GM12891 (cell line): ENCODE measurements at regions not wholly inside any gene's neighbourhood (a gene's known extent, or its start where the extent isn't known, plus 50 kb on each side); places are given as distances from the start of the nearest gene placed in this dataset.

ENCODE experiments used
- POLR2A ChIP-seq: IDR thresholded peaks from 2 replicates; pipeline ENCODE4 v1.6.1; 2011; ENCODE audit warnings: low read depth, low read length, control low read depth
- POLR2AphosphoS5 ChIP-seq: IDR thresholded peaks from 2 replicates; pipeline ENCODE4 v1.6.1; 2011; ENCODE audit warnings: low read depth, low read length, control low read depth

DNA sequence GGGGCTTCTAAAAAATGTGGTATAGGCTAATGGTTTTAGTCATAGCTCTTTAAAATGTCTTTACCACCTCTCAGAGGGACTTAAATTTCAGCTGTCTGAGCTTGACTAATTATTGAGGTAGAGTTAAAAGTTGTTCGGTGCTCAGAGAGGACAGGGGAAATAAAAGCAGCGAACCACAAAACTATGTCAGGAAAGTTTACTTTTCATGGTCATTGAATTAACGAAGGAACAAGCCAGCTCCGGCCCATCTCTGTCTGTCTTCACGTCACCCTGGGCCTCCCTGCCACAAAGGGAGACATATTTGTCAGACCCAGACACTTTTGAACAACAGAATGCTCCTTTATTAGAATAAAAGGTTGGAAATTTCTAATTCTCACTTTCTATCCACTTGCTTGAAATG lies 98.8 kb upstream of the EFNA5 start:
- TF ChIP-seq POLR2A: no peak
- TF ChIP-seq POLR2AphosphoS5: no peak
